Stimulated activated CD8-positive, alpha-beta memory T cell treated with anti-CD3 and anti-CD28 coated beads, Interleukin-12 subunit alpha, Interleukin-12 subunit beta, amount 100 ng/mL, for 4 hours (primary cell): ENCODE measurements at regions not wholly inside any gene's neighbourhood (a gene's known extent, or its start where the extent isn't known, plus 50 kb on each side); places are given as distances from the start of the nearest gene placed in this dataset.
"Not testable (repeated sequence)": the region's sequence is repeated elsewhere in the genome, so short reads cannot be mapped to it uniquely, and the experiment has no call there.

Experiments
- DNase-seq: peaks from one replicate; pipeline ENCODE4 v3.0.0-alpha.2; 2020; ENCODE audit warnings: low read depth

- no peak for DNase-seq
Observed at GRCh38 chr5:54821445-54822323, 163.7 kb downstream of the ESM1 start.

- no peak for DNase-seq
Observed at GRCh38 chr5:54820346-54821134, 164.9 kb downstream of the ESM1 start.

DNA sequence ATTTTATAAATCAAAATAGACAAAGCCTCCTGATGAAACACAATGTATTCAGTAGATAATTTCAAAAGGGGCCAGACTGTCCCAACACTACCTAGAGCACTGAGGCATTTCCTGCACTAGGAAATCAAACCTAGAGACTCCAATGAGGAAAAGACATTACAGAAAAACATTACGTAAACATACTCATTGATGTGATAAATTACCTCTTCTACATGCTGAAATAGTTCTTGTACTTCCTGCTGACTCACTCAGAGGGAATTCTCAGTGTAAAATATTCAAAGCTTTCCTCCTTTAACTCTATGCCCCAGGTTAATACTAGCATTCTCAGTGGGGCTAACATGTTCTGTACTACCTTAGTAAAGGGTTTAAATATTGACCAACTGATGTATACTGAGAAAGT is 178.0 kb downstream of the ESM1 start:
- no peak for DNase-seq

DNA sequence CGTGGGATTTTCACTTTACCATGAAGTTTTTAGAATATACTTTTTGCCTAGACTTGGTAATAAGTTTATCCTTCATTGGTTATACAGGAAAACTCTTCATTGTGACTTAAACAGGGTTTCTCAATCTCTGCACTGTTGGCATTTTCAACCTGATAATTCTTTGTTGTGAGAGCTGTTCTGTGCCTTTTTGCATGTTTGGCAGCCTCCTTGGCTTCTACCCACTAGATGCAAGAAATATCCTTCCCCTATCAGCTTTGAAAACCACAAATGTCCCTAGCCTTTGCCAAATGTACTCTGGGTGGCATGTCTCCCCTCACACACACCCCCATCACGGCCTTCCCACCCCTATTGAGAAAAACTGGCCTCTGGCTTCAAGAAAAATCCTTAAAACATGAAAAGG is 180.9 kb downstream of the ESM1 start:
- no peak for DNase-seq

GRCh38 chr5:54804086-54804485 is 181.3 kb downstream of the ESM1 start:
- no peak for DNase-seq

- no peak for DNase-seq
Observed at GRCh38 chr5:54803471-54804011, 181.9 kb downstream of the ESM1 start.

- no peak for DNase-seq
Observed at GRCh38 chr5:54799645-54800044, 185.7 kb downstream of the ESM1 start.

GRCh38 chr5:54795777-54796176 is 189.6 kb downstream of the ESM1 start:
- no peak for DNase-seq

- no peak for DNase-seq
Observed at GRCh38 chr5:54795284-54795683, 190.1 kb downstream of the ESM1 start.

- DNase-seq = no peak
Observed at GRCh38 chr5:54794135-54794975, 191.0 kb downstream of the ESM1 start.

DNA sequence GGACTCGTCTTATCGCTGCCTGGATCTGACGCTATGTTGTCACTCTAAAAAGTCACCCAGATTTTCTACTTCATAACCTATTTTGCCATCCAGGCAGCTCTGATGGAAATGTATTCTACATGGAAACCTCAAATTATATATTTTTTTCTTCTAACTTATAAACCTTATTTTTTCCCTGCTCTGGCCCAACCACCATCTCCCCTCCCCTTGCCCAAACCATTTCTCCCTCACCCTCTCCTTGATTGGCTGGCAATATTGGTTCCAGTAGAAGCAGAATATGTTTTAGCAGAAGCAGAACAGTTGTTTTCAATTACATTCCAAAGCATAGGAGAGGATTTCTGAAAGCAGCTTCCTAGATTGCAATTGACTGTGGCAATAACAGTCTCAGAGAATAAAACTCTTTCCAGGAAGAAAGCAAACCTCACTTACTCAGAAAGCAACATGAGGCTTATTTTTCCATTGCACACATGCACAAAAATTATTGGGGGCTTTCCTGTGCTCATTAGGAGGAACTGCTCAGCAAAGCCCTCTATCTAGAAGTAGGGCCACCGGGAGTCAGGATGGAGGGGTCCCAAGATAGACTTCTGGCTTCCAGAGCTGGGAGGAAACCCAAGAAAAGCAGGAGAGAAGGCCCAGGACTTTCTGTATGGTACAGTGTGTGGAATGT is 191.8 kb downstream of the ESM1 start:
- no peak for DNase-seq

GRCh38 chr5:54792611-54793404 is 192.6 kb downstream of the ESM1 start:
- DNase-seq = no peak

DNA sequence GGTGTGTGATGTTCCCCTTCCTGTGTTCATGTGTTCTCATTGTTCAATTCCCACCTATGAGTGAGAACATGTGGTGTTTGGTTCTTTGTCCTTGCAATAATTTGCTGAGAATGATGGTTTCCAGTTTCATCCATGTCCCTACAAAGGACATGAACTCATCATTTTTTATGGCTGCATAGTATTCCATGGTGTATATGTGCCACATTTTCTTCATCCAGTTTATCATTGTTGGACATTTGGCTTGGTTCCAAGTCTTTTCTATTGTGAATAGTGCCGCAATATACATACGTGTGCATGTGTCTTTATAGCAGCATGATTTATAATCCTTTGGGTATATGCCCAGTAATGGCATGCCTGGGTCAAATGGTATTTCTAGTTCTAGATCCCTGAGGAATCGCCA is 197.5 kb downstream of the ESM1 start:
- not testable (repeated sequence) for DNase-seq

DNA sequence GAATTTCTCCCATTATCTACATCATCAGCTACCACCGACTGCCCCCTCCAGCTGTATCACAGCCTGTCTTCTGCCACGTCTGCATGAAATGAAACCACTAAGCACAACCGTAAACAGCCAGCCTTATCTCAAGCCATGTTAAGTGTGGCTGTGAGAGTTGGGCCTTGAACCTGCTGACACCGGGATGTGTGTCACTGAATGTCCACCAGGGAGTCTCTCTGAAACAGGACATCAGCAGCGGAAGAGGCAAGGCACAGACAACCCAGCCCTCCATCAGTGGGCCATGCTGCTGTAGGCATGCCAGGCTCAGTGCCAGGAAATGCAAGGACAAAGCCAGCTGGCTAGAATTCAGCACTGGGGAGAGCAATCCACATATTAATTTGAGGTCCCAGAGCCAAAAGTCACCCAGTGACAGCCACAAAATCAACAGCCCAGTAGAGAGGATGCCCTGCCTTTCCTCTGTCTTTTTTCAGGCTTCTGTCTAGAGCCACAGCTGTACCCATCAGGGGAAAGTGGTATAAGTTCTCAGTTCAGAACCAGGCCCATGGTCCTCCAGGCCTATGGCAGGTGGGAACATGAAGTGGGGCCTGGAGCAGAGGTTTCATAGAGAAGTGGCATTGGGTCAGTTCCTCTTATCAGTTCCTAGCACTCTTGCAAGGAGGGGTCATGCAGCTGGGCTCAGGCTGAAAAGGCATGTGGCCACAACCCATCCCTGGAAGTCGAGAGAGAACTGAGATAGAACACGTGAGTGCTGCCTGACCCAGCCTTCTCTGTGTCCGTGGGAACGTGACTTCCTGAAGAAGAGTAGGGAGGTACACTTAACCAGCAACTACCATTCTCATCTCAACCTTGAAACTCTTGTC is 199.4 kb downstream of the ESM1 start:
- DNase-seq = no peak

GRCh38 chr5:54778783-54779182 is 206.6 kb downstream of the ESM1 start:
- DNase-seq = no peak

GRCh38 chr5:54775645-54776044 is 209.7 kb downstream of the ESM1 start:
- DNase-seq = no peak

GRCh38 chr5:54774281-54775170 is 210.9 kb downstream of the ESM1 start:
- DNase-seq = no peak

GRCh38 chr5:54772684-54773083 is 212.7 kb downstream of the ESM1 start:
- DNase-seq = no peak

- no peak for DNase-seq
Observed at GRCh38 chr5:54772231-54772630, 213.2 kb downstream of the ESM1 start.
